HEK293 (cell line): ENCODE measurements at regions not wholly inside any gene's neighbourhood (a gene's known extent, or its start where the extent isn't known, plus 50 kb on each side); places are given as distances from the start of the nearest gene placed in this dataset.

ENCODE experiments used
- CTCF ChIA-PET: fragments of 350-600 bp; formaldehyde crosslinking; extraction: SDS; loops from one replicate; lab custom pipeline; 2021; ENCODE audit warnings: antibody characterized with exemption; lab: Yijun Ruan, JAX
- POLR2A ChIA-PET: fragments of 300-600 bp; formaldehyde crosslinking; extraction: SDS; loops from one replicate; lab custom pipeline; 2020; ENCODE audit warnings: antibody characterized with exemption, inconsistent platforms; lab: Yijun Ruan, JAX
- H3K27ac ChIP-seq: fragments of 200-500 bp; sonication (Bioruptor generic); 2 replicates; pipeline ENCODE4 v1.5.1; 2014; ENCODE audit warnings: low read depth, low read length, control low read depth, inconsistent platforms; ENCODE audit errors: extremely low read depth
- H3K36me3 ChIP-seq, 2 experiments: fragments of 200-500 bp in 1 of 2; sonication (Bioruptor generic) in 1 of 2; 1 replicate in 1 of 2; 2 replicates in 1 of 2; pipeline ENCODE4 v1.5.1; 2014 to 2017; ENCODE audit warnings: inconsistent platforms in 2 of 2, low read length in 2 of 2; ENCODE audit not compliant: control insufficient read depth in 2 of 2, insufficient read depth in 1 of 2
- H3K4me1 ChIP-seq: fragments of 200-500 bp; sonication (Bioruptor generic); 2 replicates; pipeline ENCODE4 v1.5.1; 2014; ENCODE audit warnings: mild to moderate bottlenecking, low read length, inconsistent platforms; ENCODE audit not compliant: control insufficient read depth, insufficient read depth
- H3K4me3 ChIP-seq: 2 replicates; pipeline ENCODE4 v1.5.1; 2011; ENCODE audit warnings: low read depth, mild to moderate bottlenecking, control low read depth, low read length, moderate library complexity
- H3K9me3 ChIP-seq: fragments of 200-500 bp; sonication (Bioruptor generic); 2 replicates; pipeline ENCODE4 v1.5.1; 2014; ENCODE audit warnings: low read depth, low read length, inconsistent platforms; ENCODE audit not compliant: control insufficient read depth, insufficient read depth
- HOXD13 ChIP-seq: sonication (generic); formaldehyde crosslinking; IDR thresholded peaks from 2 replicates; pipeline ENCODE4 v1.8.0; 2022; ENCODE audit warnings: missing genetic modification reagents, borderline replicate concordance
- MYNN ChIP-seq: fragments of 450-650 bp; formaldehyde crosslinking; IDR thresholded peaks from 2 replicates; pipeline ENCODE4 v1.5.1; 2016; ENCODE audit warnings: missing biosample characterization, missing genetic modification characterization, borderline replicate concordance
- OSR2 ChIP-seq: fragments of 450-650 bp; formaldehyde crosslinking; IDR thresholded peaks from 2 replicates; pipeline ENCODE4 v1.5.1; 2016; ENCODE audit warnings: missing biosample characterization, missing genetic modification characterization
- ZBTB21 ChIP-seq: fragments of 450-650 bp; formaldehyde crosslinking; IDR thresholded peaks from 2 replicates; pipeline ENCODE4 v1.5.1; 2017; ENCODE audit warnings: missing biosample characterization, missing genetic modification characterization
- ZBTB7A ChIP-seq: fragments of 450-650 bp; formaldehyde crosslinking; IDR thresholded peaks from 2 replicates; pipeline ENCODE4 v1.5.1; 2016; ENCODE audit warnings: low read depth, missing biosample characterization, missing genetic modification characterization
- ZEB2 ChIP-seq: fragments of 450-650 bp; formaldehyde crosslinking; IDR thresholded peaks from 2 replicates; pipeline ENCODE4 v1.5.1; 2016; ENCODE audit warnings: missing biosample characterization, missing genetic modification characterization
- ZNF132 ChIP-seq: fragments of 450-650 bp; formaldehyde crosslinking; IDR thresholded peaks from 2 replicates; pipeline ENCODE4 v1.5.1; 2017; ENCODE audit warnings: missing biosample characterization, missing genetic modification characterization, borderline replicate concordance
- ZNF138 ChIP-seq: fragments of 450-650 bp; formaldehyde crosslinking; IDR thresholded peaks from 2 replicates; pipeline ENCODE4 v1.5.1; 2016; ENCODE audit warnings: missing biosample characterization, missing genetic modification characterization, borderline replicate concordance
- ZNF140 ChIP-seq: fragments of 450-650 bp; formaldehyde crosslinking; IDR thresholded peaks from 2 replicates; pipeline ENCODE4 v1.5.1; 2016; ENCODE audit warnings: missing biosample characterization, missing genetic modification characterization
- ZNF514 ChIP-seq: fragments of 450-650 bp; formaldehyde crosslinking; IDR thresholded peaks from 2 replicates; pipeline ENCODE4 v1.5.1; 2016; ENCODE audit warnings: missing biosample characterization, missing genetic modification characterization
- ZNF548 ChIP-seq: fragments of 450-650 bp; formaldehyde crosslinking; IDR thresholded peaks from 2 replicates; pipeline ENCODE4 v1.5.1; 2016; ENCODE audit warnings: missing biosample characterization, missing genetic modification characterization
- ZNF571 ChIP-seq: fragments of 450-650 bp; formaldehyde crosslinking; IDR thresholded peaks from 2 replicates; pipeline ENCODE4 v1.5.0; 2017; ENCODE audit warnings: missing biosample characterization, missing genetic modification characterization
- ZNF677 ChIP-seq: fragments of 450-650 bp; IDR thresholded peaks from 2 replicates; pipeline ENCODE4 v1.5.0; 2018; ENCODE audit warnings: missing biosample characterization, mild to moderate bottlenecking, missing genetic modification characterization, moderate library complexity
- ZNF707 ChIP-seq: fragments of 450-650 bp; formaldehyde crosslinking; IDR thresholded peaks from 2 replicates; pipeline ENCODE4 v1.5.1; 2016; ENCODE audit warnings: missing biosample characterization, missing genetic modification characterization
- ZNF791 ChIP-seq: fragments of 450-650 bp; formaldehyde crosslinking; IDR thresholded peaks from 2 replicates; pipeline ENCODE4 v1.5.1; 2016; ENCODE audit warnings: missing biosample characterization, missing genetic modification characterization
- TF ChIP-seq, protein P1 (sequence below): fragments of 450-650 bp; formaldehyde crosslinking; IDR thresholded peaks from 2 replicates; pipeline ENCODE4 v1.5.1; 2016; ENCODE audit warnings: missing biosample characterization, missing genetic modification characterization
- TF ChIP-seq, protein P2 (sequence below): fragments of 450-650 bp; formaldehyde crosslinking; IDR thresholded peaks from 2 replicates; pipeline ENCODE4 v1.5.1; 2016; ENCODE audit warnings: missing biosample characterization, missing genetic modification characterization
- TF ChIP-seq, protein P3 (sequence below): fragments of 450-650 bp; formaldehyde crosslinking; IDR thresholded peaks from 2 replicates; pipeline ENCODE4 v1.5.1; 2016; ENCODE audit warnings: missing biosample characterization, missing genetic modification characterization
- TF ChIP-seq, protein P4 (sequence below): sonication (generic); formaldehyde crosslinking; IDR thresholded peaks from 2 replicates; pipeline ENCODE4 v1.8.1; 2022; ENCODE audit warnings: mild to moderate bottlenecking, moderate library complexity, missing genetic modification reagents
- TF ChIP-seq, protein P5 (sequence below): fragments of 450-650 bp; formaldehyde crosslinking; IDR thresholded peaks from 2 replicates; pipeline ENCODE4 v1.5.1; 2016; ENCODE audit warnings: missing biosample characterization, missing genetic modification characterization

DNA sequence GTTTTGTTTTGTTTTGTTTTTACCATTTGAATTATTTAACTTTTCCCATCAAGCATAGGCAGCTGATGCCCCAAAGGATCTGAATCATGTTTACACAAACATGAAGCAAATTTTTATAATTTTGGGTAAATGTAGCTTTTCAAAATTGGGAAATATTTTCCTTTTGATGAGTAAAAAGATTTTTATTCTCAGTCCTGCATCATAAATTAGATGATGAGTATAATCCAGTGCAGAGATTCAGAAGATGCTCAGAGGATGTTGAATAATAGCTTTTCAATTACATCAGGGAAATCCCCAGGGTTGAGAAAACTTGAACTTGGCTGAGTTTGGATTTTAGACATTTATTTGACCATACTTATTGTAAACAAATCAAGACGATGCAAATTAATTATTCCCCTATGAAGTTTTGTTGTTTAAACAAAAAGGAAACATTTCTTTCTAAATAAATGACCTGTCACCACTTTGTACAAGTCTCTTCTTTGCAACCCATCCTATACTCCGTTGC lies 121.7 kb downstream of the FAM204A start:
- H3K9me3 ChIP-seq, result no peaks in the 10 kb centered on the region; the same call in 1 of the 2 replicates
- TF ChIP-seq ZEB2 (tag by site-specific recombination) (no peak), ZNF548 (tag by site-specific recombination) (no peak), ZNF138 (no peak), ZNF140 (tag by site-specific recombination) (no peak), ZNF514 (tag by site-specific recombination) (no peak), ZNF707 (no peak), ZNF791 (tag by site-specific recombination) (no peak), OSR2 (tag by site-specific recombination) (no peak), ZNF132 (tag by site-specific recombination) (no peak), ZBTB21 (tag by site-specific recombination) (no peak), ZBTB7A (tag by site-specific recombination) (no peak), HOXD13 (no peak), ZNF571 (no peak), ZNF677 (tag by site-specific recombination) (no peak), MYNN (tag by site-specific recombination) (no peak)
- TF ChIP-seq, protein P1, sequence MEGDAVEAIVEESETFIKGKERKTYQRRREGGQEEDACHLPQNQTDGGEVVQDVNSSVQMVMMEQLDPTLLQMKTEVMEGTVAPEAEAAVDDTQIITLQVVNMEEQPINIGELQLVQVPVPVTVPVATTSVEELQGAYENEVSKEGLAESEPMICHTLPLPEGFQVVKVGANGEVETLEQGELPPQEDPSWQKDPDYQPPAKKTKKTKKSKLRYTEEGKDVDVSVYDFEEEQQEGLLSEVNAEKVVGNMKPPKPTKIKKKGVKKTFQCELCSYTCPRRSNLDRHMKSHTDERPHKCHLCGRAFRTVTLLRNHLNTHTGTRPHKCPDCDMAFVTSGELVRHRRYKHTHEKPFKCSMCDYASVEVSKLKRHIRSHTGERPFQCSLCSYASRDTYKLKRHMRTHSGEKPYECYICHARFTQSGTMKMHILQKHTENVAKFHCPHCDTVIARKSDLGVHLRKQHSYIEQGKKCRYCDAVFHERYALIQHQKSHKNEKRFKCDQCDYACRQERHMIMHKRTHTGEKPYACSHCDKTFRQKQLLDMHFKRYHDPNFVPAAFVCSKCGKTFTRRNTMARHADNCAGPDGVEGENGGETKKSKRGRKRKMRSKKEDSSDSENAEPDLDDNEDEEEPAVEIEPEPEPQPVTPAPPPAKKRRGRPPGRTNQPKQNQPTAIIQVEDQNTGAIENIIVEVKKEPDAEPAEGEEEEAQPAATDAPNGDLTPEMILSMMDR, result no peak
- TF ChIP-seq, protein P2, sequence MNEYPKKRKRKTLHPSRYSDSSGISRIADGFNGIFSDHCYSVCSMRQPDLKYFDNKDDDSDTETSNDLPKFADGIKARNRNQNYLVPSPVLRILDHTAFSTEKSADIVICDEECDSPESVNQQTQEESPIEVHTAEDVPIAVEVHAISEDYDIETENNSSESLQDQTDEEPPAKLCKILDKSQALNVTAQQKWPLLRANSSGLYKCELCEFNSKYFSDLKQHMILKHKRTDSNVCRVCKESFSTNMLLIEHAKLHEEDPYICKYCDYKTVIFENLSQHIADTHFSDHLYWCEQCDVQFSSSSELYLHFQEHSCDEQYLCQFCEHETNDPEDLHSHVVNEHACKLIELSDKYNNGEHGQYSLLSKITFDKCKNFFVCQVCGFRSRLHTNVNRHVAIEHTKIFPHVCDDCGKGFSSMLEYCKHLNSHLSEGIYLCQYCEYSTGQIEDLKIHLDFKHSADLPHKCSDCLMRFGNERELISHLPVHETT, result no peak
- TF ChIP-seq, protein P3, sequence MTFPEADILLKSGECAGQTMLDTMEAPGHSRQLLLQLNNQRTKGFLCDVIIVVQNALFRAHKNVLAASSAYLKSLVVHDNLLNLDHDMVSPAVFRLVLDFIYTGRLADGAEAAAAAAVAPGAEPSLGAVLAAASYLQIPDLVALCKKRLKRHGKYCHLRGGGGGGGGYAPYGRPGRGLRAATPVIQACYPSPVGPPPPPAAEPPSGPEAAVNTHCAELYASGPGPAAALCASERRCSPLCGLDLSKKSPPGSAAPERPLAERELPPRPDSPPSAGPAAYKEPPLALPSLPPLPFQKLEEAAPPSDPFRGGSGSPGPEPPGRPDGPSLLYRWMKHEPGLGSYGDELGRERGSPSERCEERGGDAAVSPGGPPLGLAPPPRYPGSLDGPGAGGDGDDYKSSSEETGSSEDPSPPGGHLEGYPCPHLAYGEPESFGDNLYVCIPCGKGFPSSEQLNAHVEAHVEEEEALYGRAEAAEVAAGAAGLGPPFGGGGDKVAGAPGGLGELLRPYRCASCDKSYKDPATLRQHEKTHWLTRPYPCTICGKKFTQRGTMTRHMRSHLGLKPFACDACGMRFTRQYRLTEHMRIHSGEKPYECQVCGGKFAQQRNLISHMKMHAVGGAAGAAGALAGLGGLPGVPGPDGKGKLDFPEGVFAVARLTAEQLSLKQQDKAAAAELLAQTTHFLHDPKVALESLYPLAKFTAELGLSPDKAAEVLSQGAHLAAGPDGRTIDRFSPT (tag by site-specific recombination), result no peak
- TF ChIP-seq, protein P4, sequence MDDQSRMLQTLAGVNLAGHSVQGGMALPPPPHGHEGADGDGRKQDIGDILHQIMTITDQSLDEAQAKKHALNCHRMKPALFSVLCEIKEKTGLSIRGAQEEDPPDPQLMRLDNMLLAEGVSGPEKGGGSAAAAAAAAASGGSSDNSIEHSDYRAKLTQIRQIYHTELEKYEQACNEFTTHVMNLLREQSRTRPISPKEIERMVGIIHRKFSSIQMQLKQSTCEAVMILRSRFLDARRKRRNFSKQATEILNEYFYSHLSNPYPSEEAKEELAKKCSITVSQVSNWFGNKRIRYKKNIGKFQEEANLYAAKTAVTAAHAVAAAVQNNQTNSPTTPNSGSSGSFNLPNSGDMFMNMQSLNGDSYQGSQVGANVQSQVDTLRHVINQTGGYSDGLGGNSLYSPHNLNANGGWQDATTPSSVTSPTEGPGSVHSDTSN (CRISPR knock-in tag), result no peak
- TF ChIP-seq, protein P5, sequence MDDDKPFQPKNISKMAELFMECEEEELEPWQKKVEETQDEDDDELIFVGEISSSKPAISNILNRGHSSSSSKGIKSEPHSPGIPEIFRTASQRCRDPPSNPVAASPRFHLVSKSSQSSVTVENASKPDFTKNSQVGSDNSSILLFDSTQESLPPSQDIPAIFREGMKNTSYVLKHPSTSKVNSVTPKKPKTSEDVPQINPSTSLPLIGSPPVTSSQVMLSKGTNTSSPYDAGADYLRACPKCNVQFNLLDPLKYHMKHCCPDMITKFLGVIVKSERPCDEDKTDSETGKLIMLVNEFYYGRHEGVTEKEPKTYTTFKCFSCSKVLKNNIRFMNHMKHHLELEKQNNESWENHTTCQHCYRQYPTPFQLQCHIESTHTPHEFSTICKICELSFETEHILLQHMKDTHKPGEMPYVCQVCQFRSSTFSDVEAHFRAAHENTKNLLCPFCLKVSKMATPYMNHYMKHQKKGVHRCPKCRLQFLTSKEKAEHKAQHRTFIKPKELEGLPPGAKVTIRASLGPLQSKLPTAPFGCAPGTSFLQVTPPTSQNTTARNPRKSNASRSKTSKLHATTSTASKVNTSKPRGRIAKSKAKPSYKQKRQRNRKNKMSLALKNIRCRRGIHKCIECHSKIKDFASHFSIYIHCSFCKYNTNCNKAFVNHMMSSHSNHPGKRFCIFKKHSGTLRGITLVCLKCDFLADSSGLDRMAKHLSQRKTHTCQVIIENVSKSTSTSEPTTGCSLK (tag by site-specific recombination), result no peak
- H3K4me3 ChIP-seq, result no peak overlapping the region
- H3K27ac ChIP-seq, result no peak overlapping the region
- H3K36me3 ChIP-seq, result no peaks in the 10 kb centered on the region
- H3K4me1 ChIP-seq, result no peaks in the 10 kb centered on the region
- ChIA-PET POLR2A (no interaction called here), CTCF (interaction anchor here (0.5 kb wide), 1 partner anchor 74 kb away, joined by 3 read pairs; no protein-coding TSS in a partner anchor)
